ENCODE measurements at regions not wholly inside any gene's neighbourhood (a gene's known extent, or its start where the extent isn't known, plus 50 kb on each side); places are given as distances from the start of the nearest gene placed in this dataset.

DNA sequence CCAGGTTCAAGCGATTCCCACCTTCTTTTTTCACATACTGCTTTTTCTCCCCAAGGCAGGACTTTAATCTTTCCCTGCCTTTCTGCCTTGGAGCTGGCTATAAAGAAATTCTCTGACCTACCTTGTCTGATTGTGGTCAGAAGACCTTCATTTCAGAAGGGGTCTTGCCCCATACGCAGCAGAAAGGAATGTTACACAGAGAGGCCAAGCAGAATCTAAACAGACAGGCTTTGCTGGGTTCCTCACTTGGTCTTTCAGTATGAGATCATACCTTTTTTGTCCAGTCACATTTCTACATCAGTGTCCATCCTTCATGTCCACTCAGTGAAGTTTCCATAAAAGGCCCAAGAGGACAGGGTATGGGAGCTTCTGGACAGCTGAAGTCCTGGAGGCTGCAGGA lies 108.3 kb upstream of the RBPJ start:
- CTCF ChIA-PET (ENCODE audit: partially characterized antibody) = interaction anchor here (0.6 to 1.0 kb wide), 3 partner anchors 12 to 513 kb away, joined by 3 read pairs; no protein-coding TSS in a partner anchor
- no peak overlapping the region for H3K9ac ChIP-seq (replicated peaks in 1 of 4; ENCODE audit: extremely low read depth in 1 of 4, low read depth in 3 of 4, low read length in 3 of 4)
- H3K79me1 ChIP-seq (ENCODE audit: low read depth, low read length) = no peaks in the 10 kb centered on the region
- no peak overlapping the region for H2AK5ac ChIP-seq (ENCODE audit: low read depth, low read length)
- H2BK20ac ChIP-seq (ENCODE audit: low read length) = no peak overlapping the region
- no peaks in the 10 kb centered on the region for H3K4me1 ChIP-seq (replicated peaks in 1 of 4; ENCODE audit: control insufficient read depth in 3 of 4, insufficient read depth in 4 of 4, low read length in 3 of 4)
- no peak for DNase-seq (ENCODE audit: low read depth in 1 of 2, low spot score in 2 of 2)
- no peaks in the 10 kb centered on the region for H3K27me3 ChIP-seq (replicated peaks in 1 of 4; ENCODE audit: control insufficient read depth in 3 of 4, extremely low read depth in 1 of 4, insufficient read depth in 3 of 4, low read length in 3 of 4)
- H3K9me3 ChIP-seq (ENCODE audit: insufficient read depth in 2 of 2, low read depth in 1 of 2, low read length in 1 of 2) = no peaks in the 10 kb centered on the region
- H3K23me2 ChIP-seq (ENCODE audit: low read depth, low read length) = no peaks in the 10 kb centered on the region; the same call in 1 of the 2 replicates
- H3K4ac ChIP-seq (replicated peaks; ENCODE audit: insufficient read length, low read depth, low read length) = no peak overlapping the region
- H2AFZ ChIP-seq (ENCODE audit: low read length) = no peak overlapping the region
- H2BK120ac ChIP-seq (replicated peaks; ENCODE audit: low read depth, low read length) = no peak overlapping the region
- no peak overlapping the region for H4K8ac ChIP-seq (ENCODE audit: extremely low read depth, insufficient read depth, low read length)
- no peak overlapping the region for H3K23ac ChIP-seq (ENCODE audit: insufficient read length)
- no peak for FAIRE-seq
- H4K91ac ChIP-seq (replicated peaks; ENCODE audit: insufficient read length, low read length) = no peak overlapping the region
- no peak overlapping the region for H2BK12ac ChIP-seq (ENCODE audit: low read depth, low read length)
- H2BK5ac ChIP-seq (ENCODE audit: low read depth, low read length) = no peak overlapping the region
- H3K27ac ChIP-seq (ENCODE audit: low read depth, low read length) = no peak overlapping the region
- no peaks in the 10 kb centered on the region for H3K36me3 ChIP-seq (ENCODE audit: control insufficient read depth in 2 of 4, insufficient read depth in 4 of 4, low read length in 3 of 4)
- H3K14ac ChIP-seq (ENCODE audit: insufficient read length) = no peak overlapping the region
- no peak overlapping the region for H2BK15ac ChIP-seq (ENCODE audit: low read length)
- H4K5ac ChIP-seq (ENCODE audit: insufficient read length, low read depth, low read length) = no peak overlapping the region
- H3K4me3 ChIP-seq (ENCODE audit: extremely low read depth in 1 of 4, insufficient read depth in 2 of 4, low read depth in 3 of 4, low read length in 4 of 4) = no peak overlapping the region
- POLR2A ChIA-PET (ENCODE audit: partially characterized antibody) = no interaction called here
- H4K20me1 ChIP-seq (replicated peaks in 1 of 2; ENCODE audit: control insufficient read depth in 1 of 2, insufficient read depth in 2 of 2, low read length in 2 of 2) = no peaks in the 10 kb centered on the region
- WGBS, 2 experiments (ENCODE audit: extremely low coverage in 1 of 2, insufficient coverage in 1 of 2, insufficient read length in 1 of 2, insufficient replicate concordance in 2 of 2, low coverage in 1 of 2, low lambda C conversion rate in 2 of 2, missing lambda C conversion rate in 1 of 2) = 80% methylated on average over 2 of the region's 2 CpGs; no CpG with 5 or more reads in 1 of the 2 experiments
- no peak overlapping the region for H3K18ac ChIP-seq (ENCODE audit: extremely low read depth, low read length)
- no peaks in the 10 kb centered on the region for H3K79me2 ChIP-seq (ENCODE audit: control insufficient read depth in 1 of 2, insufficient read depth in 2 of 2, low read length in 2 of 2)
- no peak overlapping the region for H3K56ac ChIP-seq (replicated peaks; ENCODE audit: insufficient read length, low read depth, low read length)
- H3K4me2 ChIP-seq (ENCODE audit: insufficient read depth in 1 of 2, low read depth in 2 of 2, low read length in 2 of 2) = no peak overlapping the region
- TF ChIP-seq RAD21 (IDR thresholded peaks at IDR 0.05 in 1 of 2, conservative IDR thresholded peaks at IDR 0.05 in 1 of 2; ENCODE audit: low read depth in 2 of 2, low read length in 2 of 2) = no peak
- no peak for TF ChIP-seq KDM4A (IDR thresholded peaks at IDR 0.05; ENCODE audit: low read depth, low read length, severe bottlenecking)
- TF ChIP-seq CBX8 (IDR thresholded peaks at IDR 0.05; ENCODE audit: borderline replicate concordance, low read depth, low read length) = no peak
- no peak for TF ChIP-seq SRF (IDR thresholded peaks at IDR 0.05; ENCODE audit: low read depth, low read length)
- no peak for TF ChIP-seq EP300 (IDR thresholded peaks at IDR 0.05; ENCODE audit: borderline replicate concordance in 1 of 2, low read depth in 2 of 2, low read length in 2 of 2)
- no peak for TF ChIP-seq PHF8 (conservative IDR thresholded peaks at IDR 0.05; ENCODE audit: low read depth, low read length)
- TF ChIP-seq, protein P1, sequence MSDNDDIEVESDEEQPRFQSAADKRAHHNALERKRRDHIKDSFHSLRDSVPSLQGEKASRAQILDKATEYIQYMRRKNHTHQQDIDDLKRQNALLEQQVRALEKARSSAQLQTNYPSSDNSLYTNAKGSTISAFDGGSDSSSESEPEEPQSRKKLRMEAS (IDR thresholded peaks at IDR 0.05) = no peak
- no peak for TF ChIP-seq FOSL1 (IDR thresholded peaks at IDR 0.05; ENCODE audit: insufficient read depth, low read depth, low read length)
- TF ChIP-seq TBP (IDR thresholded peaks at IDR 0.05; ENCODE audit: low read depth, low read length) = no peak
- no peak for TF ChIP-seq SUZ12 (IDR thresholded peaks at IDR 0.05; ENCODE audit: low read length)
- no peak for TF ChIP-seq JUND (IDR thresholded peaks at IDR 0.05; ENCODE audit: low read length)
- TF ChIP-seq, protein P2, sequence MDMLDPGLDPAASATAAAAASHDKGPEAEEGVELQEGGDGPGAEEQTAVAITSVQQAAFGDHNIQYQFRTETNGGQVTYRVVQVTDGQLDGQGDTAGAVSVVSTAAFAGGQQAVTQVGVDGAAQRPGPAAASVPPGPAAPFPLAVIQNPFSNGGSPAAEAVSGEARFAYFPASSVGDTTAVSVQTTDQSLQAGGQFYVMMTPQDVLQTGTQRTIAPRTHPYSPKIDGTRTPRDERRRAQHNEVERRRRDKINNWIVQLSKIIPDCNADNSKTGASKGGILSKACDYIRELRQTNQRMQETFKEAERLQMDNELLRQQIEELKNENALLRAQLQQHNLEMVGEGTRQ (IDR thresholded peaks at IDR 0.05; ENCODE audit: low read length) = no peak
- TF ChIP-seq KDM1A (IDR thresholded peaks at IDR 0.05; ENCODE audit: borderline replicate concordance, low read length) = no peak

Data from H1 (cell line).